ENCODE measurements at regions not wholly inside any gene's neighbourhood (a gene's known extent, or its start where the extent isn't known, plus 50 kb on each side); places are given as distances from the start of the nearest gene placed in this dataset.

DNA sequence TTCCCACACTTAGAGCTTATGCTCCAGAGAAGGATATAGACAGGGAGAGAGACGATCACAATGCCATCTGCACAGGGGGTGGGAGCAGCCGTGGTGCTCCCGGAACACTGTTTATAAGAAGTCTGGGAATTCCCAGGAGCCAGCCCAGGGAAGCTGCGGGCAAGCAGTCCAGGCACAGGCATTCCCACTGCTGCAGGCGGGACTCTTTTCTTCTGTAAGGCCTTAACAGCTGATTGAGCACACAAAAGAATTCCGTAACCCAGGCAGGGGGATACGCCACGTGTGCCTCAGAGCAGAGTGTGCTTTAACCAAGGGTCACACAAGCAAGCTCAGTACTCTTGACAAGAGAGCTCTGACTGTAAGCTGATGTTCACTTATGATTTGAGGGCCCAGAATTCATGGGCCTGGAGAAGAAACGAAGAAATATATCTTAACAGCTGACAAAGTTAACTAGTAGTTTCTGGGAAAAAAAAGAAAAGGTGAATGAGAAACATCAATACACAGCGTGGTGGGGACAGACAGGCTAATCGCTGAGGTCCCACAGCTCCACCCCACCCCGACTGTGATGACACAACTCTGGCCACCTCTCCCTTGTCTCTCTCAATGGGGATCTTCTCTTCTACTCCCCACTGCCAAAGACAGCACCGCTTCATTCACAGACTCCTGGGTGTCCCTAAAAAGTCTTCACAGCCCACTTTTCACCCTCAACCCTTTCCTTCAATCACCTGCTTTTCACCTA, 85.9 kb upstream of the SIMC1 start:
- peaks cover 18% of the 10 kb centered on the region for H3K4me1 ChIP-seq (ENCODE audit: control insufficient read depth, insufficient read depth, low read length)
- H3K9ac ChIP-seq (ENCODE audit: low read length): no peak overlapping the region
- no peak overlapping the region for H3K27ac ChIP-seq (ENCODE audit: low read depth, low read length)
- H3K4me3 ChIP-seq (ENCODE audit: low read depth, low read length): no peak overlapping the region
- H3K36me3 ChIP-seq (ENCODE audit: control insufficient read depth, insufficient read depth, low read length): no peaks in the 10 kb centered on the region
- no peaks in the 10 kb centered on the region for H3K9me3 ChIP-seq (ENCODE audit: control insufficient read depth, insufficient read depth, low read depth, low read length)
- no peaks in the 10 kb centered on the region for H3K27me3 ChIP-seq (ENCODE audit: control insufficient read depth, insufficient read depth, low read length)

DNA sequence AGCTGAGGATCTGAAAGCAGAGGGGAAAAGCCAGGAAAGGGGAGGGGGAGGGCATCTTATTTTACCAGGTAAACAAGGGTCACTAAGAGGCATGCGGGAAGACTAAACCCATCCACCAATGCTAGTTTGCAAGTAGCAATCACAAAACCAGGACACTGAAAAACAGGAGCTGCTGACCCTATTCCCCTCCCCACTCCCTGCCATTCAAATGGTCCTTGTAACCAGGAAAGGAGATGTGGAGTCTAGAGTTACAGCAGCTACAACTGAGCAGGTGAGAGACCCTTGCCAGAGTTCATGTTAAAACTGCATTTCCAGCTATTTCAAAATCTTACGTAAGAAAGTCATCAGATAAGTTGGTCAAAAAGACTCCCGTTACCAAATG, 85.3 kb upstream of the SIMC1 start:
- no peak overlapping the region for H3K27ac ChIP-seq (ENCODE audit: low read depth, low read length)
- no peak overlapping the region for H3K9ac ChIP-seq (ENCODE audit: low read length)
- peaks cover 18% of the 10 kb centered on the region for H3K4me1 ChIP-seq (ENCODE audit: control insufficient read depth, insufficient read depth, low read length)
- no peaks in the 10 kb centered on the region for H3K27me3 ChIP-seq (ENCODE audit: control insufficient read depth, insufficient read depth, low read length)
- no peak overlapping the region for H3K4me3 ChIP-seq (ENCODE audit: low read depth, low read length)
- no peaks in the 10 kb centered on the region for H3K36me3 ChIP-seq (ENCODE audit: control insufficient read depth, insufficient read depth, low read length)
- H3K9me3 ChIP-seq (ENCODE audit: control insufficient read depth, insufficient read depth, low read depth, low read length): no peaks in the 10 kb centered on the region

DNA sequence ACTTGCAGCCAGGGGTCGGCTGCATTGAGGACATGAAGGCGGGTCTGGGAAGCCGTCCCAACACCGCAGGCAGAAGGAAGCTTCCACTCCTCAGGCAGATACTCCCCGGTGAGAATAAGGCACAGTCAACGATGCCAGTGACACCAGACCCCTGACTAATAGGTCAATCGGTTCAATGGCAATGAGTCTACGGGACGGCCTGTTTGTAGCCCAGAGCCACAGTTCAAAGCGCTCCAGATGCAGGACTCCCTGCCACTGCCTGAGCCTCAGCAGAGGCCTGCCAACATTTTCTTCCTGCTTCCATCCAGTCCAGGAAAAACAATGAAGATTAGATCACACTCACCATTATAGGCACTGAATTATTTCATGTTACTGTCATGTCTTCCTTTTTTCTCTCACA, 84.5 kb upstream of the SIMC1 start:
- H3K9me3 ChIP-seq (ENCODE audit: control insufficient read depth, insufficient read depth, low read depth, low read length): no peaks in the 10 kb centered on the region
- H3K9ac ChIP-seq (ENCODE audit: low read length): no peak overlapping the region
- H3K4me1 ChIP-seq (ENCODE audit: control insufficient read depth, insufficient read depth, low read length): peaks cover 18% of the 10 kb centered on the region
- H3K36me3 ChIP-seq (ENCODE audit: control insufficient read depth, insufficient read depth, low read length): no peaks in the 10 kb centered on the region
- no peaks in the 10 kb centered on the region for H3K27me3 ChIP-seq (ENCODE audit: control insufficient read depth, insufficient read depth, low read length)
- no peak overlapping the region for H3K27ac ChIP-seq (ENCODE audit: low read depth, low read length)
- no peak overlapping the region for H3K4me3 ChIP-seq (ENCODE audit: low read depth, low read length)

DNA sequence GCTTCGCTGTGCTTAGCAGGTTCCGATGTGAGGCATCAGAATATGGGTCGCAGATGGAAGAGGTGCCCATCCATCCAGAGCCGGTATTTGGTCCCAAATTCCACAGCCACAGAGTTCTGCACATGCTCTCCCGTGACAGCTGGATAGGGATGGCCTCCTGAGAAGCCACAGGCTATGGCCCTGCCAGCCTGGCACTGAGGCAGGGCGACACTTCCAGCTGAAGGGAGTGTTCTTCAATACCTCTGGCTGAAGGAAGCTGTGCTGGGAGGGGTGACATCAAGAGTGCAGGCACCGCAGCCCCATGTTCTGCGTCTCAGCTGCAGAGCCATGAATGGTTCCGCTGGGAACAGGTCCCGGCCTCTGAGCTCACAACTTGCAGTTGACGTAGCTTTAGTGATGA, 83.4 kb upstream of the SIMC1 start:
- Histone ChIP-seq H3K9me3 (ENCODE audit: control insufficient read depth, insufficient read depth, low read depth, low read length) (no peaks in the 10 kb centered on the region), H3K36me3 (ENCODE audit: control insufficient read depth, insufficient read depth, low read length) (no peaks in the 10 kb centered on the region), H3K4me3 (ENCODE audit: low read depth, low read length) (no peak overlapping the region), H3K27ac (ENCODE audit: low read depth, low read length) (no peak overlapping the region), H3K9ac (ENCODE audit: low read length) (no peak overlapping the region), H3K27me3 (ENCODE audit: control insufficient read depth, insufficient read depth, low read length) (no peaks in the 10 kb centered on the region), H3K4me1 (ENCODE audit: control insufficient read depth, insufficient read depth, low read length) (peaks cover 18% of the 10 kb centered on the region)

DNA sequence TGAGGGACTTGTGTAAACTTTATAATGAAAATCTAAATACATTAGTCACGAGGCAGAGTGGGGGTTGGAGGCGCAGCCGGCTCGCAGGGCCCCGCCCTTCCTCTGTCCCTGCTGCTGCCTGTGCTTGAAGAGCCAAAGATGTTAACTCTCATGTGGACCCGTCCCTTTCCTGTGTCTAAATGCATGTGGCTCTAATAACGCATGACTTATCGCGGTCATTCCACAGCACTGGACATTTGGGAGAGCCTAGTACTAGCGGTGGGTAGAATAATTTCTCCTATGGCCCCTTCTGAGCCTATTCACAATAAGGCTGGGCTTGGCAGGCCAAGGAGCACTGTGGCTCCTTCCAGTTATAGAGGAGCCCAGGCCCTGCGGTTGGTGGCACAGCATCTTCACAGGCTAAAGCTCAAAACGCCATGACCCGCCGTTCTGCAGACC, 82.3 kb upstream of the SIMC1 start:
- Histone ChIP-seq H3K9ac (ENCODE audit: low read length) (no peak overlapping the region), H3K4me3 (ENCODE audit: low read depth, low read length) (no peak overlapping the region), H3K27me3 (ENCODE audit: control insufficient read depth, insufficient read depth, low read length) (no peaks in the 10 kb centered on the region), H3K9me3 (ENCODE audit: control insufficient read depth, insufficient read depth, low read depth, low read length) (no peaks in the 10 kb centered on the region), H3K27ac (ENCODE audit: low read depth, low read length) (no peak overlapping the region), H3K4me1 (ENCODE audit: control insufficient read depth, insufficient read depth, low read length) (peaks cover 18% of the 10 kb centered on the region), H3K36me3 (ENCODE audit: control insufficient read depth, insufficient read depth, low read length) (no peaks in the 10 kb centered on the region)

DNA sequence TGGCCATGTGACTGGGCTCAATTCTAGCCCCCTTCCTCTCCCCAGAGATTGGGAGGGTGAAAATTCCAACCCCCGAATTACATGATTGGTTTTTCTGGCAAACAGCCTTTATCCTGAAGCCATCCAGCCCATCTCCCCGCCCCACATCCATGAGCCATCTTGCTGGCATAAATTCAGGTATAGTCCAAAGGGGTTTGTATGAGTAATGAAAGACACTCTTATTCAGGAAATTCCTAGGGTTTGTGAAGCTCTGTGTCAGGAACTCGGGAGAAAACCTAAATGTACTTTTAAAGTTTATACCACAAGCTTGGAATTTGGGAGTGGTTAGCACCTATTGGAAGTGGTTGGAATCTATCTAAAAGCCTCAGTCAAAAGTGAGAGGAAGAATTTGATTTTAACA, 80.6 kb upstream of the SIMC1 start:
- H3K27ac ChIP-seq (ENCODE audit: low read depth, low read length): no peak overlapping the region
- no peak overlapping the region for H3K9ac ChIP-seq (ENCODE audit: low read length)
- no peaks in the 10 kb centered on the region for H3K27me3 ChIP-seq (ENCODE audit: control insufficient read depth, insufficient read depth, low read length)
- H3K36me3 ChIP-seq (ENCODE audit: control insufficient read depth, insufficient read depth, low read length): no peaks in the 10 kb centered on the region
- H3K4me3 ChIP-seq (ENCODE audit: low read depth, low read length): no peak overlapping the region
- no peaks in the 10 kb centered on the region for H3K9me3 ChIP-seq (ENCODE audit: control insufficient read depth, insufficient read depth, low read depth, low read length)
- peaks cover 9% of the 10 kb centered on the region for H3K4me1 ChIP-seq (ENCODE audit: control insufficient read depth, insufficient read depth, low read length)

DNA sequence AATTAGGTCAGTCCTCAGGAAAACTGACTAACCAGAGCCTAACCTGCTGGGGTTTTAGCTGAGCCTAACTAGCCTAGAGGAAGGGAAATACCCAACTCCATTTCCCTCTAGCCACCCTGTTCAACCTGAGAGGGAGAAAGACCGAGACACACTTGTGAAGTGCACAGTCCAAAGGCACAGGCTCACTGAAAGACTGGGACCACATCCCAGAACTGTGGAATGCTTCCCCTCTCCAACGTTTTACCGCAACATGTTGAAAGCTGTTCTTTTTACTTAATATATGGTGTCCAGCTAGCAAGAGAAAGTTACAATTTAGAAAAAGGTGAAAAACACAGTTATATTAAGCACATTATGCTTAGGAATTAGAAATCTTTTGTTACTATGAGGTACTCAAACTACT, 76.8 kb upstream of the SIMC1 start:
- H3K4me3 ChIP-seq (ENCODE audit: low read depth, low read length): no peak overlapping the region
- no peaks in the 10 kb centered on the region for H3K9me3 ChIP-seq (ENCODE audit: control insufficient read depth, insufficient read depth, low read depth, low read length)
- no peaks in the 10 kb centered on the region for H3K4me1 ChIP-seq (ENCODE audit: control insufficient read depth, insufficient read depth, low read length)
- no peak overlapping the region for H3K27ac ChIP-seq (ENCODE audit: low read depth, low read length)
- no peak overlapping the region for H3K9ac ChIP-seq (ENCODE audit: low read length)
- H3K27me3 ChIP-seq (ENCODE audit: control insufficient read depth, insufficient read depth, low read length): no peaks in the 10 kb centered on the region
- no peaks in the 10 kb centered on the region for H3K36me3 ChIP-seq (ENCODE audit: control insufficient read depth, insufficient read depth, low read length)

DNA sequence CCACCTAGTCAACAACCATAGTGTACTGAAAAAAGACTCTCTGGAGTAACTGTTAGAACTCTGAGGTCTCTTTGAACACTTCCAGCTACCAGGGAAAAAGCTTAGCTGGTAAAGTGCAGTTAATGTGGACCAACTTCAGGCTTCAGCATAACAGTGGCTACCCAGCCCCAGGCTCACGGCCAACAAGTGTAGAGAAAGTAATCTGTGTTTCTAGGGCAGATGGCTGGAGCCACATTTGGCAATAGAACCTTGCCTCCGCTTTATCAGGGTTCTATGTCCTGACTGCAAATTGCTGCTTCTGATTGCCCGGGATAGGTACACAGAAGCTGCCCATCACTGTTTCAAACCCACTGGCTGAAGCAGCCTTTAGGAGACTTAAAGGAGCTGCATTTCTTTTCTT, 76.0 kb upstream of the SIMC1 start:
- no peaks in the 10 kb centered on the region for H3K27me3 ChIP-seq (ENCODE audit: control insufficient read depth, insufficient read depth, low read length)
- H3K4me1 ChIP-seq (ENCODE audit: control insufficient read depth, insufficient read depth, low read length): no peaks in the 10 kb centered on the region
- H3K4me3 ChIP-seq (ENCODE audit: low read depth, low read length): no peak overlapping the region
- H3K9ac ChIP-seq (ENCODE audit: low read length): no peak overlapping the region
- H3K9me3 ChIP-seq (ENCODE audit: control insufficient read depth, insufficient read depth, low read depth, low read length): no peaks in the 10 kb centered on the region
- no peaks in the 10 kb centered on the region for H3K36me3 ChIP-seq (ENCODE audit: control insufficient read depth, insufficient read depth, low read length)
- no peak overlapping the region for H3K27ac ChIP-seq (ENCODE audit: low read depth, low read length)

DNA sequence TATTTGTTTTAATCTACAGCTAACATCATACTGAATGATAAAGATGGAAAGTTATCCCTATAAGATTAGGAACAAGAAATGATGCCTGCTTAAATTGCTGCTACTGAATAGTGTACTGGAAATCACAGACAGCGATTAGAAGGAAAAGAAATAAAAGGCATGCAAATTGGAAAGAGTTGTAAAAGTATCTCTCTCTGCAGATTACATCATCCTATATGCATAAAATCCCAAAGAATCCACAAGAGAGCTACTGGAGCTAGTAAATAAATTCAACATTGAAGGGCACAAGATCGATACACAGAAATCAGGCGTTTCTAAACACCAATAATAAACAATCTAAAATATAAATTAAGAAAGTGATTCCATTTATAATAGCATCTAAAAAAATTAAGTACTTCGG, 75.3 kb upstream of the SIMC1 start:
- Histone ChIP-seq H3K9ac (ENCODE audit: low read length) (no peak overlapping the region), H3K27ac (ENCODE audit: low read depth, low read length) (no peak overlapping the region), H3K27me3 (ENCODE audit: control insufficient read depth, insufficient read depth, low read length) (no peaks in the 10 kb centered on the region), H3K4me3 (ENCODE audit: low read depth, low read length) (no peak overlapping the region), H3K4me1 (ENCODE audit: control insufficient read depth, insufficient read depth, low read length) (peaks cover 4% of the 10 kb centered on the region; the same call in 1 of the 2 replicates), H3K9me3 (ENCODE audit: control insufficient read depth, insufficient read depth, low read depth, low read length) (no peaks in the 10 kb centered on the region), H3K36me3 (ENCODE audit: control insufficient read depth, insufficient read depth, low read length) (no peaks in the 10 kb centered on the region)

DNA sequence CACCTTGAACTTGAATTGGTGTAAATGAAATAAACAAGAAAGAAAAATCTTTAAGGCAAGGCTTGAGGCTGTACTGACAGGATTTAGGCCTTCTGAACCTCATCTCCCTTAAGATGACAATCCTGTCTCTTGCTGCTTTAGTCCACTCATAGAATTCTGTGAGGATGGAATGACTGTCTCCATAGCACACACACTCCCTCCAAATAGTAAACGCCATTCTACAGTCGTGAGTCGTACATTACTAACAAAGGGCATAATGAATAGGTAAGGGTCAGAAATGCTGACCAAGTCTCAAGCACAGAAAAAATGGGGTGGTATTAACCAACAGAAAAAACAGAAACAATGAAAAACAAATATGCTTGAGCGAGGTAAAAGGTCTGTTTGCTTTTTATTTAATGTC, 71.8 kb upstream of the SIMC1 start:
- H3K4me1 ChIP-seq (ENCODE audit: control insufficient read depth, insufficient read depth, low read length): peaks cover 11% of the 10 kb centered on the region; the same call in 1 of the 2 replicates
- H3K4me3 ChIP-seq (ENCODE audit: low read depth, low read length): no peak overlapping the region
- no peak overlapping the region for H3K9ac ChIP-seq (ENCODE audit: low read length)
- H3K27ac ChIP-seq (ENCODE audit: low read depth, low read length): no peak overlapping the region
- no peaks in the 10 kb centered on the region for H3K9me3 ChIP-seq (ENCODE audit: control insufficient read depth, insufficient read depth, low read depth, low read length)
- no peaks in the 10 kb centered on the region for H3K36me3 ChIP-seq (ENCODE audit: control insufficient read depth, insufficient read depth, low read length)
- peaks cover 13% of the 10 kb centered on the region for H3K27me3 ChIP-seq (ENCODE audit: control insufficient read depth, insufficient read depth, low read length)

DNA sequence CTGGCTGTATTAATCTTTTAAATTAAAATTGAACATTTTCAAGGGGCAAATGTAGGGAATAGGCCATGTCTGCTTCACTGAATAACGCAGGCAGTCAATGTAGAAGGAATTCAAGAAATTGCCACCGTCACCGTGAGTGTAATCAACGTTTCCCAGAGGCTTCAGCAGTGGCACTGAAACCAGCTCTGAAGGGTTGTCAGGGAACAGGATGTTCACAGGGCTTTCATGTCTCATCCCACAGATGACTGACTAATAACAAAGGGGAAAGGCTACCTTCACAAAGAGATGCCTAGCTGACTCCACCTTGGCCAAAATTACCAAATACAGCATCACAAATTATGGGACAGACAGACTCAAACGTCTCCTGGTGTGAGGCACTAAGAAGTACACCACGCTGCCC, 70.4 kb upstream of the SIMC1 start:
- peaks cover 13% of the 10 kb centered on the region for H3K27me3 ChIP-seq (ENCODE audit: control insufficient read depth, insufficient read depth, low read length)
- no peak overlapping the region for H3K27ac ChIP-seq (ENCODE audit: low read depth, low read length)
- H3K9ac ChIP-seq (ENCODE audit: low read length): no peak overlapping the region
- H3K36me3 ChIP-seq (ENCODE audit: control insufficient read depth, insufficient read depth, low read length): no peaks in the 10 kb centered on the region
- H3K4me1 ChIP-seq (ENCODE audit: control insufficient read depth, insufficient read depth, low read length): peaks cover 11% of the 10 kb centered on the region; the same call in 1 of the 2 replicates
- H3K9me3 ChIP-seq (ENCODE audit: control insufficient read depth, insufficient read depth, low read depth, low read length): no peaks in the 10 kb centered on the region
- H3K4me3 ChIP-seq (ENCODE audit: low read depth, low read length): no peak overlapping the region
